B cell (primary cell): ENCODE measurements at regions not wholly inside any gene's neighbourhood (a gene's known extent, or its start where the extent isn't known, plus 50 kb on each side); places are given as distances from the start of the nearest gene placed in this dataset.

ENCODE experiments used
- ATAC-seq: fragments of 200-7000 bp; cut with Tn5 transposase; one replicate; pipeline ENCODE4 v1.10.0; 2021; ENCODE audit warnings: low read depth, mild to moderate bottlenecking, moderate number of reproducible peaks, moderate library complexity
- CTCF ChIA-PET: fragments of 350-600 bp; sonication (Branson Sonifier 250); formaldehyde crosslinking; loops from one replicate; lab custom pipeline; 2021; ENCODE audit warnings: antibody characterized with exemption, inconsistent platforms; lab: Charles Lee
- POLR2A ChIA-PET: fragments of 350-600 bp; sonication (Branson Sonifier 250); formaldehyde crosslinking; loops from one replicate; lab custom pipeline; 2021; ENCODE audit warnings: antibody characterized with exemption; lab: Charles Lee
- DNase-seq: peaks from one replicate; pipeline ENCODE4 v3.0.0; 2013
- H2AFZ ChIP-seq: 2 replicates; pipeline ENCODE4 v1.6.1; 2012; ENCODE audit warnings: mild to moderate bottlenecking, low read depth, low read length; ENCODE audit not compliant: insufficient read depth, poor library complexity, severe bottlenecking
- H3K27ac ChIP-seq, 2 donors: 1 replicate in 1 of 2; 2 replicates in 1 of 2; pipeline ENCODE4 v1.5.1; 2012 to 2013; ENCODE audit warnings: low read length in 2 of 2, mild to moderate bottlenecking in 2 of 2, moderate library complexity in 1 of 2
- H3K27me3 ChIP-seq, 4 experiments: fragments of 200-600 bp in 1 of 4; sonication (generic) in 1 of 4; replicated peaks in 1 of 4; 1 replicate in 2 of 4; 2 replicates in 2 of 4; pipeline versions ENCODE4 v1.6.1 to v1.7.0; 2013 to 2016; ENCODE audit warnings: low read length in 3 of 4, mild to moderate bottlenecking in 2 of 4, mixed read lengths in 1 of 4, moderate library complexity in 1 of 4; ENCODE audit not compliant: insufficient read depth in 4 of 4, control insufficient read depth in 3 of 4; ENCODE audit errors: control extremely low read depth in 1 of 4
- H3K36me3 ChIP-seq, 2 experiments: replicated peaks in 1 of 2; 1 replicate in 1 of 2; 2 replicates in 1 of 2; pipeline versions ENCODE4 v1.6.1 to v1.7.1; 2013; ENCODE audit warnings: low read length in 1 of 2; ENCODE audit not compliant: insufficient read depth in 2 of 2, control insufficient read depth in 1 of 2; ENCODE audit errors: control extremely low read depth in 1 of 2, extremely low read depth in 1 of 2
- H3K4me1 ChIP-seq, 2 donors: fragments of 200-600 bp in 1 of 2; sonication (generic) in 1 of 2; 1 replicate in 1 of 2; 2 replicates in 1 of 2; pipeline versions ENCODE4 v1.5.1 to v1.6.1; 2013 to 2017; ENCODE audit warnings: low read length in 2 of 2; ENCODE audit not compliant: control insufficient read depth in 2 of 2, insufficient read depth in 2 of 2
- H3K4me2 ChIP-seq: replicated peaks from 2 replicates; pipeline ENCODE3; 2012; ENCODE audit warnings: mild to moderate bottlenecking, low read depth, low read length; ENCODE audit not compliant: poor library complexity, severe bottlenecking
- H3K4me3 ChIP-seq, 5 experiments: fragments of 200-600 bp in 1 of 5; sonication (generic) in 1 of 5; 1 replicate in 3 of 5; 2 replicates in 2 of 5; pipeline versions ENCODE4 v1.5.1 to v1.7.0; 2011 to 2016; ENCODE audit warnings: low read length in 4 of 5, mild to moderate bottlenecking in 4 of 5, low read depth in 2 of 5, control low read depth in 1 of 5, moderate library complexity in 1 of 5; ENCODE audit not compliant: insufficient read depth in 1 of 5; ENCODE audit errors: control extremely low read depth in 1 of 5, extremely low read depth in 1 of 5
- H3K79me2 ChIP-seq: fragments of 200-600 bp; sonication (generic); one replicate; pipeline ENCODE4 v1.6.0; 2016; ENCODE audit warnings: low read length; ENCODE audit not compliant: control insufficient read depth, insufficient read depth
- H3K9ac ChIP-seq: fragments of 200-600 bp; sonication (generic); 2 replicates; pipeline ENCODE4 v1.6.1; 2017; ENCODE audit warnings: mild to moderate bottlenecking, low read length, moderate library complexity
- H3K9me3 ChIP-seq, 3 donors: one replicate each; pipeline versions ENCODE4 v1.6.1 to v1.7.1; 2013; ENCODE audit warnings: low read length in 2 of 3; ENCODE audit not compliant: control insufficient read depth in 2 of 3, insufficient read depth in 1 of 3; ENCODE audit errors: control extremely low read depth in 1 of 3
- H4K20me1 ChIP-seq: 2 replicates; pipeline ENCODE4 v1.6.0; 2012; ENCODE audit warnings: mild to moderate bottlenecking, low read length; ENCODE audit not compliant: insufficient read depth, control insufficient read depth, poor library complexity, severe bottlenecking
- H3K27ac Mint-ChIP-seq: one replicate; pipeline ENCODE4 v1.8.0; 2021; ENCODE audit warnings: mixed read lengths
- H3K27me3 Mint-ChIP-seq: one replicate; pipeline ENCODE4 v1.8.0; 2021; ENCODE audit warnings: mixed read lengths
- H3K4me1 Mint-ChIP-seq: one replicate; pipeline ENCODE4 v1.8.0; 2021; ENCODE audit warnings: mixed read lengths
- H3K4me3 Mint-ChIP-seq: one replicate; pipeline ENCODE4 v1.8.0; 2021; ENCODE audit warnings: mixed read lengths
- H3K9me3 Mint-ChIP-seq: one replicate; pipeline ENCODE4 v1.8.0; 2022; ENCODE audit warnings: mixed read lengths; ENCODE audit not compliant: insufficient read depth
- EZH2 ChIP-seq: IDR thresholded peaks from 2 replicates; pipeline ENCODE4 v1.6.1; 2012; ENCODE audit warnings: borderline replicate concordance, low read depth, mild to moderate bottlenecking, moderate library complexity, low read length; ENCODE audit not compliant: insufficient read depth, poor library complexity, severe bottlenecking
- whole genome bisulfite sequencing: methylation state at CpG from one replicate; pipeline ENCODE4 v1.1.5; 2013; ENCODE audit warnings: missing lambda C conversion rate; ENCODE audit not compliant: insufficient coverage; 5-methylcytosine and 5-hydroxymethylcytosine counted together
- intact Hi-C: fragments of 100-400 bp; cut with micrococcal nuclease; formaldehyde crosslinking; loops from one replicate; pipeline ENCODE4 v1.10.0; 2022
- TF ChIP-seq, protein P1 (sequence below): fragments of 200-600 bp; IDR thresholded peaks from one replicate; pipeline ENCODE4 v1.8.0; 2022; ENCODE audit warnings: antibody characterized with exemption, mild to moderate bottlenecking

DNA sequence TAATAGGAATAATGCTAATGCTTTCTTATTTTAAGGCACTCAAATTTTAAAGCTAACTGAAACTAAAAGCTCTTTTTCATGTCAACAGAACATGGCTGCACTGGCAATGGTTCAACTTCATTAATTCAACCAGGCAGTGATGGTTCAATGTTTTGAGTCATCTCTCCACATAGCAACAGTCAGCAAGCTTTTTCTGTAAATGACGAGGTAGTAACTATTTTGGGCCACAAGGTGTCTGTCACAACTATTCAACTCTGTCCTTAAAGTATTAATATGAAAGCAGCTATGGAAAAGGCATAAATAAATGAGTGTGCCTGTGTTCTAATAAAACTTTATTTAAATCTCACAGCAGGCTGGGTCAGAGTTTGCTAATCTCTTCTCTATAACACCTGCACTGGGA is 1425.6 kb upstream of the PIK3C3 start:
- H3K9me3 ChIP-seq, result no peaks in the 10 kb centered on the region
- CTCF ChIA-PET, result no interaction called here
- no peak overlapping the region for H3K27ac Mint-ChIP-seq
- TF ChIP-seq EZH2, result no peak
- TF ChIP-seq, protein P1, sequence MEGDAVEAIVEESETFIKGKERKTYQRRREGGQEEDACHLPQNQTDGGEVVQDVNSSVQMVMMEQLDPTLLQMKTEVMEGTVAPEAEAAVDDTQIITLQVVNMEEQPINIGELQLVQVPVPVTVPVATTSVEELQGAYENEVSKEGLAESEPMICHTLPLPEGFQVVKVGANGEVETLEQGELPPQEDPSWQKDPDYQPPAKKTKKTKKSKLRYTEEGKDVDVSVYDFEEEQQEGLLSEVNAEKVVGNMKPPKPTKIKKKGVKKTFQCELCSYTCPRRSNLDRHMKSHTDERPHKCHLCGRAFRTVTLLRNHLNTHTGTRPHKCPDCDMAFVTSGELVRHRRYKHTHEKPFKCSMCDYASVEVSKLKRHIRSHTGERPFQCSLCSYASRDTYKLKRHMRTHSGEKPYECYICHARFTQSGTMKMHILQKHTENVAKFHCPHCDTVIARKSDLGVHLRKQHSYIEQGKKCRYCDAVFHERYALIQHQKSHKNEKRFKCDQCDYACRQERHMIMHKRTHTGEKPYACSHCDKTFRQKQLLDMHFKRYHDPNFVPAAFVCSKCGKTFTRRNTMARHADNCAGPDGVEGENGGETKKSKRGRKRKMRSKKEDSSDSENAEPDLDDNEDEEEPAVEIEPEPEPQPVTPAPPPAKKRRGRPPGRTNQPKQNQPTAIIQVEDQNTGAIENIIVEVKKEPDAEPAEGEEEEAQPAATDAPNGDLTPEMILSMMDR, result no peak
- no peak overlapping the region for H2AFZ ChIP-seq
- DNase-seq, result no peak
- POLR2A ChIA-PET, result no interaction called here
- H3K9me3 Mint-ChIP-seq, result peaks cover 6% of the 10 kb centered on the region
- intact Hi-C loops, result no loop called here
- H3K4me2 ChIP-seq, result no peak overlapping the region
- no peak overlapping the region for H3K4me3 Mint-ChIP-seq
- WGBS, result no CpG with 5 or more reads among the region's 1 CpG
- no peak overlapping the region for H3K4me3 ChIP-seq
- H3K4me1 ChIP-seq, result no peaks in the 10 kb centered on the region
- H3K9ac ChIP-seq, result no peak overlapping the region
- H3K79me2 ChIP-seq, result no peaks in the 10 kb centered on the region
- H4K20me1 ChIP-seq, result no peaks in the 10 kb centered on the region
- no peaks in the 10 kb centered on the region for H3K27me3 Mint-ChIP-seq
- no peaks in the 10 kb centered on the region for H3K36me3 ChIP-seq
- H3K27ac ChIP-seq, result no peak overlapping the region
- ATAC-seq, result no peak
- H3K27me3 ChIP-seq, result no peaks in the 10 kb centered on the region
- H3K4me1 Mint-ChIP-seq, result no peaks in the 10 kb centered on the region

DNA sequence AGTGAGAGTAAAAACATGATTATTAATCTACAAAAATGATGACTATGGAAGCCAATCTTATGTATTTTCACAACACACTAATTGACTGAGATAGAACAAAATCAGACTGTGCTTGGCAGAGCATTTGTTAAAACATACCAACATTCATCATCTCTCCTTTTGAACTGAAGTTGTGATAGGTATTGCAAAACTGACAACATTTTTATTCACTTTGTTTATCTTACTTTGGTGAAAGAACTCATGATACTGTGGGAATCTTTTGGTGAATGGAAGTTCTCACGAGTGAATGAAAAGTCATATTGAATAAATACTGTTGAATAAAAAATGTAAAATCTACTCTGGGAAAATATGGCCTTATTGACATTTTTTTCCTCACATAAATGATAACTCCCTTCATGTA is 1430.2 kb upstream of the PIK3C3 start:
- Mint-ChIP-seq H3K27me3 (no peaks in the 10 kb centered on the region), H3K27ac (no peak overlapping the region), H3K4me3 (no peak overlapping the region), H3K9me3 (peaks cover 2% of the 10 kb centered on the region), H3K4me1 (no peaks in the 10 kb centered on the region)
- Histone ChIP-seq H3K4me3 (no peak overlapping the region), H4K20me1 (no peaks in the 10 kb centered on the region), H3K36me3 (no peaks in the 10 kb centered on the region), H3K27ac (no peak overlapping the region), H3K9ac (no peak overlapping the region), H3K4me1 (no peaks in the 10 kb centered on the region), H3K9me3 (no peaks in the 10 kb centered on the region), H3K79me2 (no peaks in the 10 kb centered on the region), H2AFZ (no peak overlapping the region), H3K4me2 (no peak overlapping the region), H3K27me3 (no peaks in the 10 kb centered on the region)
- intact Hi-C loops, result no loop called here
- CTCF ChIA-PET, result no interaction called here
- TF ChIP-seq, protein P1, result no peak
- TF ChIP-seq EZH2, result no peak
- ATAC-seq (no peak), DNase-seq (no peak)
- WGBS, result no CpG with 5 or more reads among the region's 1 CpG
- POLR2A ChIA-PET, result no interaction called here
